ENCODE measurements at regions not wholly inside any gene's neighbourhood (a gene's known extent, or its start where the extent isn't known, plus 50 kb on each side); places are given as distances from the start of the nearest gene placed in this dataset.

GRCh38 chr11:23585416-23586104, 725.3 kb upstream of the CCDC179 start:
- DNase-seq (no peak), ATAC-seq (no peak)
- no peaks in the 10 kb centered on the region for H3K36me3 ChIP-seq
- in situ Hi-C loops (cut with MboI; ENCODE audit: low sequenced_read_pairs in 4 of 4) (no loop called here), intact Hi-C loops (cut with DNase I; ENCODE audit: low total_unique reads) (no loop called here)
- no peaks in the 10 kb centered on the region for H3K9me3 ChIP-seq
- TF ChIP-seq CTCF (IDR thresholded peaks at IDR 0.05 in 4 of 5, conservative IDR thresholded peaks at IDR 0.05 in 1 of 5), result no peak
- TF ChIP-seq POLR2A (IDR thresholded peaks at IDR 0.05), result no peak
- no peak overlapping the region for H3K4me3 ChIP-seq
- H3K27me3 ChIP-seq, result no peaks in the 10 kb centered on the region
- no peaks in the 10 kb centered on the region for H3K4me1 ChIP-seq
- no peak overlapping the region for H3K27ac ChIP-seq

GRCh38 chr11:23586173-23586572, 725.9 kb upstream of the CCDC179 start:
- no peaks in the 10 kb centered on the region for H3K4me1 ChIP-seq
- H3K4me3 ChIP-seq, result no peak overlapping the region
- TF ChIP-seq CTCF (IDR thresholded peaks at IDR 0.05 in 4 of 5, conservative IDR thresholded peaks at IDR 0.05 in 1 of 5) (no peak), POLR2A (IDR thresholded peaks at IDR 0.05) (no peak)
- no peak for ATAC-seq
- H3K9me3 ChIP-seq, result no peaks in the 10 kb centered on the region
- H3K36me3 ChIP-seq, result no peaks in the 10 kb centered on the region
- intact Hi-C loops (cut with DNase I; ENCODE audit: low total_unique reads), result no loop called here
- H3K27ac ChIP-seq, result no peak overlapping the region
- H3K27me3 ChIP-seq, result no peaks in the 10 kb centered on the region
- in situ Hi-C loops (cut with MboI; ENCODE audit: low sequenced_read_pairs in 4 of 4), result no loop called here
- no peak for DNase-seq

- Histone ChIP-seq H3K27ac (no peak overlapping the region), H3K4me1 (no peaks in the 10 kb centered on the region), H3K36me3 (no peaks in the 10 kb centered on the region), H3K27me3 (no peaks in the 10 kb centered on the region), H3K9me3 (no peaks in the 10 kb centered on the region), H3K4me3 (no peak overlapping the region)
- in situ Hi-C loops (cut with MboI; ENCODE audit: low sequenced_read_pairs in 4 of 4), result no loop called here
- ATAC-seq, result no peak
- no peak for DNase-seq
- intact Hi-C loops (cut with DNase I; ENCODE audit: low total_unique reads), result no loop called here
- no peak for TF ChIP-seq POLR2A (IDR thresholded peaks at IDR 0.05)
- no peak for TF ChIP-seq CTCF (IDR thresholded peaks at IDR 0.05 in 4 of 5, conservative IDR thresholded peaks at IDR 0.05 in 1 of 5)
These were observed 730.5 kb upstream of the CCDC179 start for GRCh38 chr11:23590596-23591308.

- no peak for TF ChIP-seq CTCF (IDR thresholded peaks at IDR 0.05 in 4 of 5, conservative IDR thresholded peaks at IDR 0.05 in 1 of 5)
- TF ChIP-seq POLR2A (IDR thresholded peaks at IDR 0.05), result no peak
- DNase-seq (no peak), ATAC-seq (no peak)
- Histone ChIP-seq H3K36me3 (no peaks in the 10 kb centered on the region), H3K27ac (no peak overlapping the region), H3K4me3 (no peak overlapping the region), H3K4me1 (no peaks in the 10 kb centered on the region), H3K9me3 (no peaks in the 10 kb centered on the region), H3K27me3 (no peaks in the 10 kb centered on the region)
- intact Hi-C loops (cut with DNase I; ENCODE audit: low total_unique reads) (no loop called here), in situ Hi-C loops (cut with MboI; ENCODE audit: low sequenced_read_pairs in 4 of 4) (no loop called here)
These were observed 734.5 kb upstream of the CCDC179 start for GRCh38 chr11:23594755-23595154.
